Prostate gland (tissue), 2 donors: ENCODE measurements at regions not wholly inside any gene's neighbourhood (a gene's known extent, or its start where the extent isn't known, plus 50 kb on each side); places are given as distances from the start of the nearest gene placed in this dataset.

Source experiments
- POLR2AphosphoS5 ChIP-seq: sonication (generic); formaldehyde crosslinking; IDR thresholded peaks from one replicate; pipeline ENCODE4 v1.6.1; 2017; ENCODE audit warnings: antibody characterized with exemption
- TF ChIP-seq, protein P1 (sequence below), 4 experiments: fragments of 200-600 bp in 2 of 4; fragments of 450-650 bp in 2 of 4; sonication (generic) in 2 of 4; IDR thresholded peaks; 1 replicate in 3 of 4; 2 replicates in 1 of 4; pipeline ENCODE4 v1.5.1; 2016 to 2019; ENCODE audit warnings: antibody characterized with exemption in 4 of 4, mild to moderate bottlenecking in 2 of 4, moderate library complexity in 2 of 4

- TF ChIP-seq, protein P1, sequence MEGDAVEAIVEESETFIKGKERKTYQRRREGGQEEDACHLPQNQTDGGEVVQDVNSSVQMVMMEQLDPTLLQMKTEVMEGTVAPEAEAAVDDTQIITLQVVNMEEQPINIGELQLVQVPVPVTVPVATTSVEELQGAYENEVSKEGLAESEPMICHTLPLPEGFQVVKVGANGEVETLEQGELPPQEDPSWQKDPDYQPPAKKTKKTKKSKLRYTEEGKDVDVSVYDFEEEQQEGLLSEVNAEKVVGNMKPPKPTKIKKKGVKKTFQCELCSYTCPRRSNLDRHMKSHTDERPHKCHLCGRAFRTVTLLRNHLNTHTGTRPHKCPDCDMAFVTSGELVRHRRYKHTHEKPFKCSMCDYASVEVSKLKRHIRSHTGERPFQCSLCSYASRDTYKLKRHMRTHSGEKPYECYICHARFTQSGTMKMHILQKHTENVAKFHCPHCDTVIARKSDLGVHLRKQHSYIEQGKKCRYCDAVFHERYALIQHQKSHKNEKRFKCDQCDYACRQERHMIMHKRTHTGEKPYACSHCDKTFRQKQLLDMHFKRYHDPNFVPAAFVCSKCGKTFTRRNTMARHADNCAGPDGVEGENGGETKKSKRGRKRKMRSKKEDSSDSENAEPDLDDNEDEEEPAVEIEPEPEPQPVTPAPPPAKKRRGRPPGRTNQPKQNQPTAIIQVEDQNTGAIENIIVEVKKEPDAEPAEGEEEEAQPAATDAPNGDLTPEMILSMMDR (IDR thresholded peaks at IDR 0.05), result no peak
- TF ChIP-seq POLR2AphosphoS5, result no peak
Observed at GRCh38 chr4:81566161-81566591, 94.5 kb upstream of the RASGEF1B start.
